Adrenal gland (tissue), 5 donors: ENCODE measurements at regions not wholly inside any gene's neighbourhood (a gene's known extent, or its start where the extent isn't known, plus 50 kb on each side); places are given as distances from the start of the nearest gene placed in this dataset.

Experiments used
- POLR2A ChIP-seq, 2 donors: fragments of 450-650 bp; IDR thresholded peaks; one replicate each; pipeline ENCODE4 v1.6.1; 2017; ENCODE audit warnings: antibody characterized with exemption in 2 of 2, mild to moderate bottlenecking in 2 of 2, moderate library complexity in 1 of 2
- TF ChIP-seq, protein P1 (sequence below), 6 experiments: fragments of 450-650 bp in 4 of 6; fragments of 200-600 bp in 2 of 6; sonication (generic) in 1 of 6; IDR thresholded peaks; 1 replicate in 5 of 6; 2 replicates in 1 of 6; pipeline versions ENCODE4 v1.5.1 to v1.8.0; 2016 to 2021; ENCODE audit warnings: antibody characterized with exemption in 6 of 6, mild to moderate bottlenecking in 2 of 6, moderate library complexity in 1 of 6
- donor health status: DM: no; HTN: no; CAD: no.

DNA sequence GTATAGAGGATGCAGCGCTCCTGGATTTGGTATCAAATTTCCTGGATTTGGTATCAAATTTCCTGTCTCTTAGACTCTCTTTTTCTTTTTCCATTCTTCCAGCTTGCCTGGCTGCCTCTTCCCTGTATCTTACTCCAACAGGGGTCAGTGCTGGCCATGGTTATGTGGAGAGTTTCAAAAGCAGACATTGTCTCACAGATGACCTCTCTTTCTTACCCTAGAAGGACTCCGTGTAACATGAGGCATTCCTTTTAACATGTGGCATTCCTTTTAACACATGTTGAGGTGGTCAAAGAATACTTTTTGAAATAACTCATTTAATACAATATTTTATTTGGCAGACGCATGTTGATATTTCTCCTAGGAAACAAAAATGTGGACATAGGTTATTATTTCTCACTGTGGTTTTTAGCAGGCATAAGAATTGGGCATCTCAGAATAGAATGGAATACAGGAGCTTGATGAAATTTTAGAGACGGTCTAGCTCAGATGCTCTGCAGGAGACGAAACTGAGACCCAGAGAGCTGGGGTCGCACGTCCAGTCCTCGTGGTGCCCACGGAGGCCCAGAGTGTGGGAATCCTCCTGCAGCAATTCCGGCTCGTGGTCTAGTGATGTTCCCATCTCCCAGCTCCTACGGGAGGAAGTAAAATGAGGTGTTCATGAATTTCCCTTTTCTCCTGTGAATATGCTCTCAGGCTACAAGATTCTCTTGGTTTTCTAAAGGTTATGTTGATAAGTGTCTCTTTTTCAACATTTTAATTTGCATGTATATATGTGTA is 59.6 kb upstream of the PITRM1 start:
- TF ChIP-seq, protein P1, sequence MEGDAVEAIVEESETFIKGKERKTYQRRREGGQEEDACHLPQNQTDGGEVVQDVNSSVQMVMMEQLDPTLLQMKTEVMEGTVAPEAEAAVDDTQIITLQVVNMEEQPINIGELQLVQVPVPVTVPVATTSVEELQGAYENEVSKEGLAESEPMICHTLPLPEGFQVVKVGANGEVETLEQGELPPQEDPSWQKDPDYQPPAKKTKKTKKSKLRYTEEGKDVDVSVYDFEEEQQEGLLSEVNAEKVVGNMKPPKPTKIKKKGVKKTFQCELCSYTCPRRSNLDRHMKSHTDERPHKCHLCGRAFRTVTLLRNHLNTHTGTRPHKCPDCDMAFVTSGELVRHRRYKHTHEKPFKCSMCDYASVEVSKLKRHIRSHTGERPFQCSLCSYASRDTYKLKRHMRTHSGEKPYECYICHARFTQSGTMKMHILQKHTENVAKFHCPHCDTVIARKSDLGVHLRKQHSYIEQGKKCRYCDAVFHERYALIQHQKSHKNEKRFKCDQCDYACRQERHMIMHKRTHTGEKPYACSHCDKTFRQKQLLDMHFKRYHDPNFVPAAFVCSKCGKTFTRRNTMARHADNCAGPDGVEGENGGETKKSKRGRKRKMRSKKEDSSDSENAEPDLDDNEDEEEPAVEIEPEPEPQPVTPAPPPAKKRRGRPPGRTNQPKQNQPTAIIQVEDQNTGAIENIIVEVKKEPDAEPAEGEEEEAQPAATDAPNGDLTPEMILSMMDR (IDR thresholded peaks at IDR 0.05), result no peak
- no peak for TF ChIP-seq POLR2A (IDR thresholded peaks at IDR 0.05)
